Body of pancreas (tissue), 4 donors: ENCODE measurements at regions not wholly inside any gene's neighbourhood (a gene's known extent, or its start where the extent isn't known, plus 50 kb on each side); places are given as distances from the start of the nearest gene placed in this dataset.

ENCODE experiments used
- ATAC-seq: fragments of 150-250 bp; one replicate; pipeline ENCODE4 v1.9.1; 2016
- DNase-seq, 4 donors: peaks; one replicate each; pipeline ENCODE4 v3.0.0-alpha.2; 2019
- H3K27ac ChIP-seq, 4 donors: fragments of 200-600 bp; sonication (generic); 1 replicate in 3 of 4; 2 replicates in 1 of 4; pipeline versions ENCODE4 v1.5.1 to v1.6.1; 2016 to 2019; ENCODE audit warnings: mild to moderate bottlenecking in 1 of 4, mixed read lengths in 1 of 4, moderate library complexity in 1 of 4
- H3K27me3 ChIP-seq, 2 donors: fragments of 200-600 bp; sonication (generic); one replicate each; pipeline ENCODE4 v1.6.0; 2016; ENCODE audit warnings: mild to moderate bottlenecking in 1 of 2
- H3K36me3 ChIP-seq, 2 donors: fragments of 200-600 bp; sonication (generic); replicated peaks in 1 of 2; 2 replicates each; pipeline ENCODE4 v1.5.1; 2016; ENCODE audit warnings: low read depth in 2 of 2; ENCODE audit not compliant: insufficient read depth in 1 of 2
- H3K4me1 ChIP-seq: fragments of 200-600 bp; sonication (generic); one replicate; pipeline ENCODE4 v1.6.0; 2016
- H3K4me3 ChIP-seq, 2 donors: fragments of 200-600 bp; sonication (generic); 1 replicate in 1 of 2; 2 replicates in 1 of 2; pipeline ENCODE4 v1.5.1; 2016 to 2019
- H3K9me3 ChIP-seq, 3 donors: fragments of 200-600 bp; sonication (generic); 1 replicate in 2 of 3; 2 replicates in 1 of 3; pipeline ENCODE4 v1.5.1; 2016
- POLR2A ChIP-seq, 3 donors: fragments of 450-650 bp; IDR thresholded peaks; one replicate each; pipeline ENCODE4 v1.6.1; 2016; ENCODE audit warnings: antibody characterized with exemption in 3 of 3, mild to moderate bottlenecking in 2 of 3
- WGBS, 2 donors: methylation state at CpG; one replicate each; pipeline ENCODE4 v1.1.5; 2017; 5-methylcytosine and 5-hydroxymethylcytosine counted together
- intact Hi-C: fragments of 100-400 bp; cut with DNase I; formaldehyde crosslinking; loops from one replicate; pipeline ENCODE4 v1.15.1; 2023
- TF ChIP-seq, protein P1 (sequence below), 7 experiments: fragments of 450-650 bp in 4 of 7; fragments of 200-600 bp in 3 of 7; sonication (generic) in 3 of 7; IDR thresholded peaks; one replicate each; pipeline ENCODE4 v1.5.1; 2016 to 2019; ENCODE audit warnings: antibody characterized with exemption in 7 of 7

DNA sequence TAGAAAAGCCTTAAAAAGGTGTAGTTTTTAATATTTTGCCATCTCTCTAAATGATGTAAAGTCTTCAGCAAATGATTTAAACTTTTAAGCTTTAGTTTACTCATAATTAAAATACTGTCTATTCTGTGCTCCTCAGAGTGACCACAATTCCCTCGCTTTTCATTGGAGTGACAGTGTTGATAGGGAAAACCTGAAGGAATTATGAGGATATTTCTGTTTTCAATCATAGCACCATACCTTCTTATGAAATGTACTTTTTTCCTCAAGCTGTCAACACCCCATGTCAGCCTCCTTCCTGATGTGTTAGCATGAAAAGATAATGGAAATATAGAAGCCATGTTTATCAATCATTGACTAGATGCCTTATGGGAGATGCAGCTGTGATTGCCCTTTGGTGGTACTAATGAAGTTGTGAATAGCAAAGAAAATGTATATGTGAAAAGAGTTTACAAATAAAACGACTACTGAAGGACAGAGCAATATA is 145.4 kb upstream of the EYS start:
- H3K4me1 ChIP-seq = no peaks in the 10 kb centered on the region
- WGBS, 2 donors = 68 to 73% methylated on average over 2 of the region's 2 CpGs
- no peak for DNase-seq
- H3K9me3 ChIP-seq = no peaks in the 10 kb centered on the region
- H3K27ac ChIP-seq = no peak overlapping the region
- ATAC-seq = no peak
- intact Hi-C loops = no loop called here
- no peaks in the 10 kb centered on the region for H3K27me3 ChIP-seq
- H3K36me3 ChIP-seq = no peaks in the 10 kb centered on the region
- H3K4me3 ChIP-seq = no peak overlapping the region
- TF ChIP-seq, protein P1, sequence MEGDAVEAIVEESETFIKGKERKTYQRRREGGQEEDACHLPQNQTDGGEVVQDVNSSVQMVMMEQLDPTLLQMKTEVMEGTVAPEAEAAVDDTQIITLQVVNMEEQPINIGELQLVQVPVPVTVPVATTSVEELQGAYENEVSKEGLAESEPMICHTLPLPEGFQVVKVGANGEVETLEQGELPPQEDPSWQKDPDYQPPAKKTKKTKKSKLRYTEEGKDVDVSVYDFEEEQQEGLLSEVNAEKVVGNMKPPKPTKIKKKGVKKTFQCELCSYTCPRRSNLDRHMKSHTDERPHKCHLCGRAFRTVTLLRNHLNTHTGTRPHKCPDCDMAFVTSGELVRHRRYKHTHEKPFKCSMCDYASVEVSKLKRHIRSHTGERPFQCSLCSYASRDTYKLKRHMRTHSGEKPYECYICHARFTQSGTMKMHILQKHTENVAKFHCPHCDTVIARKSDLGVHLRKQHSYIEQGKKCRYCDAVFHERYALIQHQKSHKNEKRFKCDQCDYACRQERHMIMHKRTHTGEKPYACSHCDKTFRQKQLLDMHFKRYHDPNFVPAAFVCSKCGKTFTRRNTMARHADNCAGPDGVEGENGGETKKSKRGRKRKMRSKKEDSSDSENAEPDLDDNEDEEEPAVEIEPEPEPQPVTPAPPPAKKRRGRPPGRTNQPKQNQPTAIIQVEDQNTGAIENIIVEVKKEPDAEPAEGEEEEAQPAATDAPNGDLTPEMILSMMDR (IDR thresholded peaks at IDR 0.05) = no peak
- TF ChIP-seq POLR2A (IDR thresholded peaks at IDR 0.05) = no peak

DNA sequence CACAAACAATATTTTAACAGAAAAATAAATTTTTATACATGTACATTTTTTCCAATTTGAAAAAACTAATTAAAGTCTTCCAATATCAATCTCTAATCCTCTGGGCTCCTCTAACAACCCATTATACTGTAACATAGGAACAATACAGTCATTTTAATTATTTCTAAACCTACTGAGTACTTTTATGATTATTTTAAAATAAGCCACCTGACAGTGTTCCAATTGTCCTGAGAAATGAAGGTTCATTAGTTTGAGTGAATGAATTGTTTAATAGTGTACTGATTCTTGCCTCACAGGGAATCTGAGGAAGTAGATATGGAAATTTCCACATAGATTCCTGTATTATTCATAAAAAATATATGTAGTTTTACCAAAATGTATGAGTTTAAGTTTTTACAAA is 123.1 kb upstream of the EYS start:
- no peak overlapping the region for H3K4me3 ChIP-seq
- no peak for TF ChIP-seq POLR2A (IDR thresholded peaks at IDR 0.05)
- TF ChIP-seq, protein P1 (IDR thresholded peaks at IDR 0.05) = no peak
- no peak for ATAC-seq

DNA sequence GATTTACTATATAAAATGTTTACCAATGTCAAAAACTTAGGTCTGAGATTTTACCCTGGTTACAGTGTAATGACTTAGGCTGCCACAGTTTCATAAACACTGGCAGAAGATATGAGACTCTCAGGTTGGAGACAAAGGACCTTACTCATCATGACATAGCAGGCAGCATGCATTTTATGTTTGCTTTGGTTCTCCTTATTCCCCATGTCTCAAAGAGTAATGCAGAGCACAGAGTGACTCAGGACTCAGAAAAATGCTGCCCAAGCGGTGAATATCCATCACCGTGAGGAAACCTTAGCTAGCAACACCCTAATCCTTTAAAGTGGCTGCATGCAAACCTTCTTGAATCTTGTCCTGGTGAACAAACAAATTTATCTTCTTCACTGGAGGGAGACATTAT is 112.1 kb upstream of the EYS start:
- ATAC-seq = no peak

More for the DNA sequence above, 123.1 kb upstream of the EYS start:
- Histone ChIP-seq H3K27me3 (no peaks in the 10 kb centered on the region), H3K36me3 (no peaks in the 10 kb centered on the region), H3K9me3 (no peaks in the 10 kb centered on the region), H3K4me1 (no peaks in the 10 kb centered on the region), H3K27ac (no peak overlapping the region)
- intact Hi-C loops = no loop called here
- DNase-seq = no peak

DNA sequence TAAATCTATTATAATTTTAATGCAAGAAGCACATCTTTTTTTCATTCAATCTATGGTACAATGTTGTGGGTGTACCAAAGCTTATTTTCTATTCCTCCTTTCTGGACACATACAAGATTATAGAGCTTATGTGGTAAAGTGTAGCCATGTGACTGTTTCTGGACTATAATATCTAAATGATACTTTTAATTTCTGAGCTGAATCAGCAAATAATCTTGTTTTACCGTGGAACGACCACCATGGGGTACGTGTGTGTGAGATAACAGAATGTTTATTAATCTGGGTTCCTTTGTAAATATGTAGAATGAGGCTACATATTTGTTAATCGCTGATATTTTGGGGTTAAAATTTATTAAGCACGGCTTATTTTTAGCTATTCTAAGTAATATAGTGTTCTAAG is 111.5 kb upstream of the EYS start:
- TF ChIP-seq, protein P1 (IDR thresholded peaks at IDR 0.05) = no peak
- TF ChIP-seq POLR2A (IDR thresholded peaks at IDR 0.05) = no peak
- Histone ChIP-seq H3K36me3 (no peaks in the 10 kb centered on the region), H3K27ac (no peak overlapping the region), H3K9me3 (no peaks in the 10 kb centered on the region), H3K4me1 (no peaks in the 10 kb centered on the region), H3K27me3 (no peaks in the 10 kb centered on the region), H3K4me3 (no peak overlapping the region)
- 51 to 65% methylated on average over 5 of the region's 5 CpGs for WGBS, 2 donors
- no peak for DNase-seq
- intact Hi-C loops = no loop called here
- ATAC-seq = no peak

More for the DNA sequence above, 112.1 kb upstream of the EYS start:
- H3K27me3 ChIP-seq = no peaks in the 10 kb centered on the region
- no peaks in the 10 kb centered on the region for H3K4me1 ChIP-seq
- TF ChIP-seq POLR2A (IDR thresholded peaks at IDR 0.05) = no peak
- TF ChIP-seq, protein P1 (IDR thresholded peaks at IDR 0.05) = no peak
- H3K36me3 ChIP-seq = no peaks in the 10 kb centered on the region
- DNase-seq = no peak
- no peak overlapping the region for H3K4me3 ChIP-seq
- 68 to 74% methylated on average over 2 of the region's 2 CpGs for WGBS, 2 donors
- no peak overlapping the region for H3K27ac ChIP-seq
- intact Hi-C loops = no loop called here
- H3K9me3 ChIP-seq = no peaks in the 10 kb centered on the region

DNA sequence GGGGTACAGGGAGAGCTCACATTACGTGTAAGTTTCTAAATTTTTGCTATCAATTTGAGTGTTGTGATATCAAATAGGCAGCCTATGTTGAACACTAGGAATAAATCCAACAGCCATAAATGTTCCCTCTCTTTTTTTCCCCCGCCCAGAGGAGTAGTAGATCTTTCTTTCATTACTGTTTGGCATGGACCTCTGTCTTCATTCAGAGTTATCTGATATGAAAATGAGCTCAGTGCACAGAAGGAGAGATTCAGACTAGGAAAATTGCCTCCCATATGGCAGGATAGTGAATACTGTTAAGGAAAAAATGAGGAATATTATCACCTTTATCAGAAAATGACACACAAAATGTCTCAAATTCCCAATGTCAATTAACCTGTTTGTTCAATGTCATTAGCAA is 110.0 kb upstream of the EYS start:
- ATAC-seq = no peak

More for the DNA sequence above, 110.0 kb upstream of the EYS start:
- Histone ChIP-seq H3K4me1 (no peaks in the 10 kb centered on the region), H3K4me3 (no peak overlapping the region), H3K36me3 (no peaks in the 10 kb centered on the region), H3K27me3 (no peaks in the 10 kb centered on the region), H3K27ac (no peak overlapping the region), H3K9me3 (no peaks in the 10 kb centered on the region)
- intact Hi-C loops = no loop called here
- WGBS, 2 donors = 49 to 54% methylated on average over 2 of the region's 2 CpGs
- TF ChIP-seq, protein P1 (IDR thresholded peaks at IDR 0.05) = no peak
- TF ChIP-seq POLR2A (IDR thresholded peaks at IDR 0.05) = no peak
- no peak for DNase-seq
